A549 (cell line): ENCODE measurements at regions not wholly inside any gene's neighbourhood (a gene's known extent, or its start where the extent isn't known, plus 50 kb on each side); places are given as distances from the start of the nearest gene placed in this dataset.

Experiments
- ATAC-seq, 2 experiments: fragments of 200-7000 bp in 1 of 2; fragments of >200 bp in 1 of 2; cut with Nextera tagmentation in 1 of 2; cut with Tn5 transposase in 1 of 2; 3 replicates each; pipeline versions ENCODE4 v1.8.0 to v1.9.1; 2018 to 2020; ENCODE audit warnings: mild to moderate bottlenecking in 1 of 2, moderate library complexity in 1 of 2
- CTCF ChIA-PET: fragments of 300-600 bp; sonication (Branson Sonifier 250); formaldehyde crosslinking; extraction: SDS; loops from one replicate; lab custom pipeline; 2021; ENCODE audit warnings: antibody characterized with exemption, inconsistent platforms; lab: Yijun Ruan, JAX
- POLR2A ChIA-PET: fragments of 350-600 bp; formaldehyde crosslinking; extraction: SDS; loops from one replicate; lab custom pipeline; 2021; ENCODE audit warnings: antibody characterized with exemption, inconsistent platforms; lab: Yijun Ruan, JAX
- DNase-seq, 2 experiments: peaks; one replicate each; pipeline versions ENCODE4 v3.0.0 to v3.0.0-alpha.2; 2011 to 2016; ENCODE audit warnings: low read depth in 1 of 2, low spot score in 1 of 2
- FAIRE-seq: peaks from 2 replicates; lab custom pipeline; 2011; peaks lifted over from hg19 to GRCh38; lab: Jason Lieb, UNC
- H3K27ac ChIP-seq, 2 experiments: fragments of >200 bp; sonication (Bioruptor Twin); formaldehyde crosslinking; 3 replicates each; pipeline ENCODE4 v1.5.1; 2016 to 2017
- H3K4me1 ChIP-seq: fragments of >200 bp; sonication (Bioruptor Twin); formaldehyde crosslinking; 3 replicates; pipeline ENCODE4 v1.6.1; 2016
- H3K4me2 ChIP-seq: fragments of >200 bp; sonication (Bioruptor Twin); formaldehyde crosslinking; 3 replicates; pipeline ENCODE4 v1.6.1; 2016
- H3K4me3 ChIP-seq: fragments of >200 bp; sonication (Bioruptor Twin); formaldehyde crosslinking; 3 replicates; pipeline ENCODE4 v1.5.1; 2016
- H3K9me3 ChIP-seq: fragments of >200 bp; sonication (Bioruptor Twin); formaldehyde crosslinking; 3 replicates; pipeline ENCODE4 v1.6.1; 2016
- CBX2 ChIP-seq: fragments of 200-600 bp; sonication (generic); IDR thresholded peaks from 2 replicates; pipeline ENCODE4 v1.6.1; 2016; ENCODE audit warnings: low read depth, mild to moderate bottlenecking, borderline replicate concordance
- CEBPB ChIP-seq, 2 experiments: fragments of >200 bp in 1 of 2; sonication (Bioruptor Twin) in 1 of 2; formaldehyde crosslinking in 1 of 2; IDR thresholded peaks; 2 replicates each; pipeline ENCODE4 v1.6.1; 2012 to 2016
- CHD2 ChIP-seq: fragments of 150-350 bp; IDR thresholded peaks from 2 replicates; pipeline ENCODE4 v1.6.1; 2014; ENCODE audit warnings: low read length; ENCODE audit not compliant: partially characterized antibody
- CHD4 ChIP-seq: fragments of 200-600 bp; sonication (generic); IDR thresholded peaks from 2 replicates; pipeline ENCODE4 v1.6.1; 2016; ENCODE audit warnings: antibody characterized with exemption, mild to moderate bottlenecking, borderline replicate concordance
- EHF ChIP-seq: fragments of 250-450 bp; sonication (Bioruptor Pico); IDR thresholded peaks from 2 replicates; pipeline ENCODE4 v1.5.0; 2020; ENCODE audit warnings: mild to moderate bottlenecking
- GATA3 ChIP-seq: IDR thresholded peaks from 2 replicates; pipeline ENCODE4 v1.6.1; 2012; ENCODE audit warnings: borderline replicate concordance
- HEYL ChIP-seq: fragments of 250-450 bp; sonication (Bioruptor Pico); IDR thresholded peaks from 2 replicates; pipeline ENCODE4 v1.8.0; 2021; ENCODE audit warnings: mild to moderate bottlenecking, moderate library complexity
- HMGXB4 ChIP-seq: fragments of 250-450 bp; sonication (Bioruptor Pico); IDR thresholded peaks from 2 replicates; pipeline ENCODE4 v1.5.0; 2021; ENCODE audit warnings: mild to moderate bottlenecking, moderate library complexity, borderline replicate concordance
- JUN ChIP-seq, 2 experiments: fragments of >200 bp; sonication (Bioruptor Twin); formaldehyde crosslinking; IDR thresholded peaks; 2 replicates in 1 of 2; 3 replicates in 1 of 2; pipeline ENCODE4 v1.6.1; 2016 to 2017
- KDM5A ChIP-seq: fragments of 200-600 bp; sonication (generic); IDR thresholded peaks from 2 replicates; pipeline ENCODE4 v1.6.1; 2016; ENCODE audit warnings: antibody characterized with exemption, mild to moderate bottlenecking
- NPAS2 ChIP-seq: fragments of 250-450 bp; sonication (Bioruptor Pico); IDR thresholded peaks from 2 replicates; pipeline ENCODE4 v1.8.0; 2022; ENCODE audit warnings: mild to moderate bottlenecking, moderate library complexity, borderline replicate concordance
- PBX3 ChIP-seq: IDR thresholded peaks from 2 replicates; pipeline ENCODE4 v1.6.1; 2012
- POLR2A ChIP-seq: IDR thresholded peaks from 2 replicates; pipeline ENCODE4 v1.6.1; 2012; ENCODE audit warnings: mild to moderate bottlenecking, low read length
- RARB ChIP-seq: fragments of 250-450 bp; sonication (Bioruptor Pico); IDR thresholded peaks from 2 replicates; pipeline ENCODE4 v1.8.0; 2021; ENCODE audit warnings: mild to moderate bottlenecking, moderate library complexity
- REST ChIP-seq: fragments of 200-600 bp; sonication (generic); IDR thresholded peaks from 2 replicates; pipeline ENCODE4 v1.6.1; 2016; ENCODE audit warnings: antibody characterized with exemption, mild to moderate bottlenecking, moderate library complexity
- RFX5 ChIP-seq: fragments of 450-650 bp; IDR thresholded peaks from 2 replicates; pipeline ENCODE4 v1.7.1; 2014; ENCODE audit warnings: antibody characterized with exemption, mild to moderate bottlenecking, moderate library complexity
- ZFP36 ChIP-seq: fragments of 450-650 bp; IDR thresholded peaks from 2 replicates; pipeline ENCODE4 v1.6.1; 2014; ENCODE audit warnings: borderline replicate concordance; ENCODE audit not compliant: partially characterized antibody
- ZNF302 ChIP-seq: fragments of 250-450 bp; sonication (Bioruptor Pico); IDR thresholded peaks from 2 replicates; pipeline ENCODE4 v1.9.0; 2021; ENCODE audit warnings: inconsistent platforms, mild to moderate bottlenecking, moderate library complexity
- WGBS: methylation state at CpG from one replicate; pipeline ENCODE4 v1.1.6; 2017; ENCODE audit errors: missing lambda C conversion rate; 5-methylcytosine and 5-hydroxymethylcytosine counted together
- TF ChIP-seq, protein P1 (sequence below): fragments of 450-650 bp; IDR thresholded peaks from 2 replicates; pipeline ENCODE4 v1.6.1; 2014; ENCODE audit warnings: antibody characterized with exemption
- TF ChIP-seq, protein P2 (sequence below): IDR thresholded peaks from 2 replicates; pipeline ENCODE4 v1.6.1; 2012
- TF ChIP-seq, protein P3 (sequence below): IDR thresholded peaks from 2 replicates; pipeline ENCODE4 v1.6.1; 2012; ENCODE audit warnings: low read depth, borderline replicate concordance
- TF ChIP-seq, protein P4 (sequence below): fragments of >200 bp; sonication (Bioruptor Twin); formaldehyde crosslinking; IDR thresholded peaks from 3 replicates; pipeline ENCODE4 v1.6.1; 2016

GRCh38 chr3:106768941-106769480, 608.2 kb upstream of the CCDC54 start:
- no peaks in the 10 kb centered on the region for H3K9me3 ChIP-seq
- TF ChIP-seq RARB: no peak
- TF ChIP-seq CHD4: no peak
- no peak for TF ChIP-seq GATA3
- TF ChIP-seq, protein P1, sequence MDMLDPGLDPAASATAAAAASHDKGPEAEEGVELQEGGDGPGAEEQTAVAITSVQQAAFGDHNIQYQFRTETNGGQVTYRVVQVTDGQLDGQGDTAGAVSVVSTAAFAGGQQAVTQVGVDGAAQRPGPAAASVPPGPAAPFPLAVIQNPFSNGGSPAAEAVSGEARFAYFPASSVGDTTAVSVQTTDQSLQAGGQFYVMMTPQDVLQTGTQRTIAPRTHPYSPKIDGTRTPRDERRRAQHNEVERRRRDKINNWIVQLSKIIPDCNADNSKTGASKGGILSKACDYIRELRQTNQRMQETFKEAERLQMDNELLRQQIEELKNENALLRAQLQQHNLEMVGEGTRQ: no peak
- TF ChIP-seq PBX3: no peak
- TF ChIP-seq NPAS2 (CRISPR knock-in tag): no peak
- TF ChIP-seq, protein P2, sequence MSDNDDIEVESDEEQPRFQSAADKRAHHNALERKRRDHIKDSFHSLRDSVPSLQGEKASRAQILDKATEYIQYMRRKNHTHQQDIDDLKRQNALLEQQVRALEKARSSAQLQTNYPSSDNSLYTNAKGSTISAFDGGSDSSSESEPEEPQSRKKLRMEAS: no peak
- no peak for TF ChIP-seq POLR2A
- TF ChIP-seq HMGXB4: no peak
- TF ChIP-seq, protein P3, sequence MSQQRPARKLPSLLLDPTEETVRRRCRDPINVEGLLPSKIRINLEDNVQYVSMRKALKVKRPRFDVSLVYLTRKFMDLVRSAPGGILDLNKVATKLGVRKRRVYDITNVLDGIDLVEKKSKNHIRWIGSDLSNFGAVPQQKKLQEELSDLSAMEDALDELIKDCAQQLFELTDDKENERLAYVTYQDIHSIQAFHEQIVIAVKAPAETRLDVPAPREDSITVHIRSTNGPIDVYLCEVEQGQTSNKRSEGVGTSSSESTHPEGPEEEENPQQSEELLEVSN: no peak
- H3K4me3 ChIP-seq: no peak overlapping the region
- no peak overlapping the region for H3K4me2 ChIP-seq
- H3K27ac ChIP-seq: no peak overlapping the region
- POLR2A ChIA-PET: no interaction called here
- ATAC-seq: no peak
- FAIRE-seq: no peak
- 0 out of 3 replicates have a peak, but pooled peaks cover 4% of the 10 kb centered on the region for H3K4me1 ChIP-seq
- no peak for DNase-seq
- CTCF ChIA-PET: no interaction called here

GRCh38 chr3:106773795-106774194, 603.4 kb upstream of the CCDC54 start:
- 31% methylated on average over 1 of the region's 1 CpG for WGBS
- TF ChIP-seq HEYL (CRISPR knock-in tag): no peak
- TF ChIP-seq POLR2A: no peak
- TF ChIP-seq CHD2: no peak
- TF ChIP-seq ZNF302 (CRISPR knock-in tag): no peak
- no peak for TF ChIP-seq ZFP36
- TF ChIP-seq, protein P4, sequence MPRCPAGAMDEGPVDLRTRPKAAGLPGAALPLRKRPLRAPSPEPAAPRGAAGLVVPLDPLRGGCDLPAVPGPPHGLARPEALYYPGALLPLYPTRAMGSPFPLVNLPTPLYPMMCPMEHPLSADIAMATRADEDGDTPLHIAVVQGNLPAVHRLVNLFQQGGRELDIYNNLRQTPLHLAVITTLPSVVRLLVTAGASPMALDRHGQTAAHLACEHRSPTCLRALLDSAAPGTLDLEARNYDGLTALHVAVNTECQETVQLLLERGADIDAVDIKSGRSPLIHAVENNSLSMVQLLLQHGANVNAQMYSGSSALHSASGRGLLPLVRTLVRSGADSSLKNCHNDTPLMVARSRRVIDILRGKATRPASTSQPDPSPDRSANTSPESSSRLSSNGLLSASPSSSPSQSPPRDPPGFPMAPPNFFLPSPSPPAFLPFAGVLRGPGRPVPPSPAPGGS: no peak
- no peak for TF ChIP-seq JUN (IDR thresholded peaks at IDR 0.05)
- TF ChIP-seq RFX5: no peak

GRCh38 chr3:106783231-106783630, 594.0 kb upstream of the CCDC54 start:
- CTCF ChIA-PET: interaction anchor here (0.6 kb wide), 1 partner anchor 41 kb away, joined by 3 read pairs; no protein-coding TSS in a partner anchor
- TF ChIP-seq CEBPB (IDR thresholded peaks at IDR 0.05) (no peak), REST (no peak), CBX2 (no peak), EHF (CRISPR knock-in tag) (no peak), KDM5A (no peak)
- no peak for ATAC-seq

More at GRCh38 chr3:106773795-106774194, 603.4 kb upstream of the CCDC54 start:
- Histone ChIP-seq H3K4me1 (no peaks in the 10 kb centered on the region), H3K9me3 (no peaks in the 10 kb centered on the region), H3K4me3 (no peak overlapping the region), H3K27ac (no peak overlapping the region), H3K4me2 (no peak overlapping the region)
- DNase-seq: no peak
- no peak for FAIRE-seq
- no peak for ATAC-seq
- ChIA-PET POLR2A (no interaction called here), CTCF (no interaction called here)

More at GRCh38 chr3:106783231-106783630, 594.0 kb upstream of the CCDC54 start:
- no peak overlapping the region for H3K27ac ChIP-seq
- no peak for FAIRE-seq
- no peaks in the 10 kb centered on the region for H3K9me3 ChIP-seq
- H3K4me2 ChIP-seq: no peak overlapping the region
- no peaks in the 10 kb centered on the region for H3K4me1 ChIP-seq
- POLR2A ChIA-PET: no interaction called here
- H3K4me3 ChIP-seq: no peak overlapping the region
- no peak for DNase-seq
